Smooth muscle cell (in vitro differentiated cells): ENCODE measurements at regions not wholly inside any gene's neighbourhood (a gene's known extent, or its start where the extent isn't known, plus 50 kb on each side); places are given as distances from the start of the nearest gene placed in this dataset.

Source experiments
- DNase-seq: peaks from one replicate; lab custom pipeline; 2025; ENCODE audit not compliant: unreplicated experiment; lab: John Stamatoyannopoulos, UW
- H2AFZ ChIP-seq: fragments of 200-600 bp; sonication (generic); 2 replicates; pipeline ENCODE4 v1.6.0; 2016; ENCODE audit warnings: antibody characterized with exemption, low read depth, mild to moderate bottlenecking
- H3F3A ChIP-seq: fragments of 200-600 bp; sonication (generic); 2 replicates; pipeline ENCODE4 v1.6.0; 2017; ENCODE audit warnings: antibody characterized with exemption, low read depth
- H3K27ac ChIP-seq: fragments of 200-600 bp; sonication (generic); 2 replicates; pipeline ENCODE4 v1.5.1; 2016; ENCODE audit warnings: low read depth, mild to moderate bottlenecking
- H3K27me3 ChIP-seq: fragments of 200-600 bp; sonication (generic); 2 replicates; pipeline ENCODE4 v1.6.1; 2016; ENCODE audit warnings: low read depth, mild to moderate bottlenecking
- H3K36me3 ChIP-seq: fragments of 200-600 bp; sonication (generic); 2 replicates; pipeline ENCODE4 v1.5.1; 2016; ENCODE audit warnings: low read depth
- H3K4me1 ChIP-seq: fragments of 200-600 bp; sonication (generic); 2 replicates; pipeline ENCODE4 v1.5.1; 2016; ENCODE audit warnings: low read depth
- H3K4me2 ChIP-seq: fragments of 200-600 bp; sonication (generic); 2 replicates; pipeline ENCODE4 v1.6.0; 2016; ENCODE audit warnings: mild to moderate bottlenecking
- H3K4me3 ChIP-seq: fragments of 200-600 bp; sonication (generic); 2 replicates; pipeline ENCODE4 v1.5.1; 2016; ENCODE audit warnings: mild to moderate bottlenecking
- H3K79me2 ChIP-seq: fragments of 200-600 bp; sonication (generic); 2 replicates; pipeline ENCODE4 v1.6.0; 2016; ENCODE audit warnings: low read depth, mild to moderate bottlenecking
- H3K9ac ChIP-seq: fragments of 200-600 bp; sonication (generic); 2 replicates; pipeline ENCODE4 v1.6.0; 2016; ENCODE audit warnings: low read depth
- H3K9me3 ChIP-seq: fragments of 200-600 bp; sonication (generic); replicated peaks from 2 replicates; pipeline ENCODE4 v1.5.1; 2016; ENCODE audit warnings: low read depth
- H4K20me1 ChIP-seq: fragments of 200-600 bp; sonication (generic); 2 replicates; pipeline ENCODE4 v1.6.0; 2016; ENCODE audit warnings: low read depth
- WGBS: methylation state at CpG from one replicate; pipeline ENCODE4 v1.1.7; 2016; ENCODE audit warnings: low lambda C conversion rate; 5-methylcytosine and 5-hydroxymethylcytosine counted together
- TF ChIP-seq, protein P1 (sequence below): fragments of 200-600 bp; sonication (generic); IDR thresholded peaks from 2 replicates; pipeline ENCODE4 v1.5.1; 2017; ENCODE audit warnings: borderline replicate concordance, mild to moderate bottlenecking, antibody characterized with exemption; ENCODE audit not compliant: insufficient read depth, poor library complexity, severe bottlenecking

DNA sequence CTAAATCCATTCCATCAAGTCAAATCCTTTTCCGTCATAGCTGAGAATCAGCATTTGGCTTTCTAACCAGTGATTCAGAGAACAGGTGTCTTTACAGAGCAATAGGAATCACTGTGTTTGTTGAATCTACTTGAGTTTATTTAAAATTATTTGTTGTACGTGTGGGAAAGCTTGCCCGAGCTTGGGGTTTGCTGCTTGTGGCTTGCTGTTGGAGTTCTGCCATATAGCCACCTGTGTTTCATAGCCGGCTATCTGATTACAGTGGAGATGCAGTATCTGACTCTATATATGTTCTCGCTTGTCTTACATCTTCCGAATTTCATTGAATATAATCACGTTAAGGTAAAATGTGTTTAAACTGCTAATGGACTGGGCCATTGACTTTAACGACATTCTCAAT, 274.3 kb upstream of the MKI67 start:
- no peaks in the 10 kb centered on the region for H3F3A ChIP-seq
- no peaks in the 10 kb centered on the region for H3K9me3 ChIP-seq
- no peaks in the 10 kb centered on the region for H4K20me1 ChIP-seq
- no peaks in the 10 kb centered on the region for H3K79me2 ChIP-seq
- no peaks in the 10 kb centered on the region for H3K27me3 ChIP-seq
- H3K4me1 ChIP-seq, result no peaks in the 10 kb centered on the region
- H3K4me2 ChIP-seq, result no peak overlapping the region
- DNase-seq, result no peak
- H3K4me3 ChIP-seq, result no peak overlapping the region
- no peaks in the 10 kb centered on the region for H3K36me3 ChIP-seq
- no peak overlapping the region for H2AFZ ChIP-seq
- no peak overlapping the region for H3K9ac ChIP-seq
- TF ChIP-seq, protein P1, sequence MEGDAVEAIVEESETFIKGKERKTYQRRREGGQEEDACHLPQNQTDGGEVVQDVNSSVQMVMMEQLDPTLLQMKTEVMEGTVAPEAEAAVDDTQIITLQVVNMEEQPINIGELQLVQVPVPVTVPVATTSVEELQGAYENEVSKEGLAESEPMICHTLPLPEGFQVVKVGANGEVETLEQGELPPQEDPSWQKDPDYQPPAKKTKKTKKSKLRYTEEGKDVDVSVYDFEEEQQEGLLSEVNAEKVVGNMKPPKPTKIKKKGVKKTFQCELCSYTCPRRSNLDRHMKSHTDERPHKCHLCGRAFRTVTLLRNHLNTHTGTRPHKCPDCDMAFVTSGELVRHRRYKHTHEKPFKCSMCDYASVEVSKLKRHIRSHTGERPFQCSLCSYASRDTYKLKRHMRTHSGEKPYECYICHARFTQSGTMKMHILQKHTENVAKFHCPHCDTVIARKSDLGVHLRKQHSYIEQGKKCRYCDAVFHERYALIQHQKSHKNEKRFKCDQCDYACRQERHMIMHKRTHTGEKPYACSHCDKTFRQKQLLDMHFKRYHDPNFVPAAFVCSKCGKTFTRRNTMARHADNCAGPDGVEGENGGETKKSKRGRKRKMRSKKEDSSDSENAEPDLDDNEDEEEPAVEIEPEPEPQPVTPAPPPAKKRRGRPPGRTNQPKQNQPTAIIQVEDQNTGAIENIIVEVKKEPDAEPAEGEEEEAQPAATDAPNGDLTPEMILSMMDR, result no peak
- 80% methylated on average over 8 of the region's 8 CpGs for WGBS
- H3K27ac ChIP-seq, result no peak overlapping the region

DNA sequence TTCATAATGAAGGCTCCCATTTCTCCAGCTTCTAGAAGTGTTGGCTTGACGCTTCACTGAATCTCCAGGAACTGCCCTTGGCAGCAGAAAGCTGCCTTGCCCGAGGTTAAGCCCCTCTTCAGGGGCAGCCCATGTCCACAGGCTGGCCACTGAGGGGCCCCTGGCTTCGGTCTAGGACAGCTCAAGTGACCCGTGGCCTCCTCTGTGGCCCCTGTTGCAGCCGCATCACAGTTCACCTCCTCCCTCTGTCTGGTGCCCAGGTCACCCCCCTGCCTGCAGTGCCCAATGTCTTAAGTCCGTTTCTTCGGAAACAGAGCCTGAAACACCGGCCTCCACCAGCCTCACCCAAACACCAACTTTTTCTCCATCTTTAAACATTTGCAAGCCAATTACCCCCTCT, 279.2 kb upstream of the MKI67 start:
- no peaks in the 10 kb centered on the region for H3K79me2 ChIP-seq
- H2AFZ ChIP-seq, result no peak overlapping the region
- no peaks in the 10 kb centered on the region for H3F3A ChIP-seq
- DNase-seq, result no peak
- H3K4me2 ChIP-seq, result no peak overlapping the region
- no peak overlapping the region for H3K4me3 ChIP-seq
- TF ChIP-seq, protein P1, result no peak
- no peaks in the 10 kb centered on the region for H3K27me3 ChIP-seq
- no peaks in the 10 kb centered on the region for H4K20me1 ChIP-seq
- H3K9ac ChIP-seq, result no peak overlapping the region
- H3K27ac ChIP-seq, result no peak overlapping the region
- no peaks in the 10 kb centered on the region for H3K9me3 ChIP-seq
- H3K36me3 ChIP-seq, result no peaks in the 10 kb centered on the region
- H3K4me1 ChIP-seq, result no peaks in the 10 kb centered on the region
- WGBS, result 90% methylated on average over 8 of the region's 8 CpGs

DNA sequence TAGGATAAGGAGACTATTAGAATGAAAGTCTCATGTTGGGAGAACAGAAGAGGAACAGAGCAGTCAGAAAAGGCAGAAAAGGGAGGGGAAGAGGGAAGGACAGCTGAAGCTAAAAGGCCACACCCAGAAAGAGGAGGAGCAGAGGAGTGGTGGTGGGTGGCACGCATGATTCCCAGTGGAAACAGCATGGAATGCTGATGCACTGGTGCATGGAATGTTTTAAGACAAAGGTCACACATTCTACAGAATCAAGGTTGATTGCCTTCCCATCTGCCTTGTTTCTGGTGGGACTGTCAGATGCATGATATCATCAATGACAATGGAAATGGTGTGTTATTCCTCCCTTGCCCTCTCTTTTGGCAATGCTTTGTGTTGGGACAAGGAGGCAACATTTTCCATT, 285.4 kb upstream of the MKI67 start:
- H3K79me2 ChIP-seq, result no peaks in the 10 kb centered on the region
- H3K27me3 ChIP-seq, result no peaks in the 10 kb centered on the region
- no peak overlapping the region for H3K9ac ChIP-seq
- 83% methylated on average over 1 of the region's 1 CpG for WGBS
- no peaks in the 10 kb centered on the region for H3K4me1 ChIP-seq
- H3F3A ChIP-seq, result no peaks in the 10 kb centered on the region
- H2AFZ ChIP-seq, result no peak overlapping the region
- H3K4me2 ChIP-seq, result no peak overlapping the region
- H3K27ac ChIP-seq, result no peak overlapping the region
- H3K4me3 ChIP-seq, result no peak overlapping the region
- H3K9me3 ChIP-seq, result no peaks in the 10 kb centered on the region
- no peaks in the 10 kb centered on the region for H4K20me1 ChIP-seq
- TF ChIP-seq, protein P1, result no peak
- DNase-seq, result no peak
- no peaks in the 10 kb centered on the region for H3K36me3 ChIP-seq

DNA sequence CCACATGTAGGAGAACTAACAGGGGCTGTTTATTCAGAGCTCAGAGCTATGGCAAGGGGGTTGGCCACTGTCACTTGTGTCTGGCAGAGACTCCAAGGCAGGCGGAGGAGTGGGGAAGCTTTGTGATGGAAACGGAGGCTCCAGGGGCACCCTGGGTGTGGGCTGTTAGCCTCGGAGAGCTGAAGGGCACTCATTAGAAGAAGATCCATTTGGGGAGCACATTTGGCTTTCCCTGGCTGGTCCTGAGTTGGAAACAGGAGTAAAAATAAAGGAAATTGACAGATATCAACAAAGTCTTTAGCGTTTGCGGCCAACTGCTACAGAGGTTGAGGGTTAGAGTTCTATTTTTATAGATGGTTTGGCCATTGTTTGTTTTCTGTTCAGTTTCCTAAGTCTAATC, 288.3 kb upstream of the MKI67 start:
- no peaks in the 10 kb centered on the region for H3K79me2 ChIP-seq
- H3K4me1 ChIP-seq, result no peaks in the 10 kb centered on the region
- DNase-seq, result no peak
- H2AFZ ChIP-seq, result no peak overlapping the region
- no peak overlapping the region for H3K4me3 ChIP-seq
- no peaks in the 10 kb centered on the region for H3K27me3 ChIP-seq
- H3K9me3 ChIP-seq, result no peaks in the 10 kb centered on the region
- WGBS, result 84% methylated on average over 5 of the region's 5 CpGs
- no peaks in the 10 kb centered on the region for H4K20me1 ChIP-seq
- H3K9ac ChIP-seq, result no peak overlapping the region
- H3K27ac ChIP-seq, result no peak overlapping the region
- TF ChIP-seq, protein P1, result no peak
- no peak overlapping the region for H3K4me2 ChIP-seq
- H3F3A ChIP-seq, result no peaks in the 10 kb centered on the region
- H3K36me3 ChIP-seq, result no peaks in the 10 kb centered on the region
